ENCODE measurements at regions not wholly inside any gene's neighbourhood (a gene's known extent, or its start where the extent isn't known, plus 50 kb on each side); places are given as distances from the start of the nearest gene placed in this dataset.

DNA sequence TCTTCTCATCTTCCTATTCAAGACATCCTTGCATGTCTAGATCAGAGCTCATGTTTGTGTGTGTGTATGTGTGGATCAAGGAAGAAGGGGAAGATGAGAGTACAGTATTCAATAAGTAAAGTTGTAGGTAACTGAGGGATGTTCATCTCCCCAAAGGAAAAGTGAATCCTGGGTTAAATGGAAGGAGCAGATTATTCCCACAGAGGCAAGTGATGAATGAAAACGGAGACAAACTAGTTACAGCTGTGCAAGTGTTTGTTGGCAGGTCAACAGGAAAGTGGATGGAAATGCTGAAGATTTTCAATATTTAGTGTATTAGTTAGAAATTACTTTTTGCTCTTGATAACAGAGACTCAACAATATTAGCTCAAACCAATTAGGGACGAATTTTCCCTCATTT, 84.2 kb upstream of the PDZRN3 start:
- H3K4me1 ChIP-seq (ENCODE audit: control insufficient read depth, insufficient read depth, low read length) = peaks cover 14% of the 10 kb centered on the region
- no peak overlapping the region for H3K4me2 ChIP-seq (ENCODE audit: low read length)
- no peaks in the 10 kb centered on the region for H3K9me3 ChIP-seq (replicated peaks; ENCODE audit: low read length)
- no peak overlapping the region for H3K4me3 ChIP-seq (ENCODE audit: low read length)
- no peaks in the 10 kb centered on the region for H3K36me3 ChIP-seq (ENCODE audit: insufficient read depth, low read length)
- H3K27me3 ChIP-seq (ENCODE audit: control insufficient read depth, insufficient read depth, low read length) = no peaks in the 10 kb centered on the region
- H3K9ac ChIP-seq (ENCODE audit: low read depth, low read length) = no peak overlapping the region

DNA sequence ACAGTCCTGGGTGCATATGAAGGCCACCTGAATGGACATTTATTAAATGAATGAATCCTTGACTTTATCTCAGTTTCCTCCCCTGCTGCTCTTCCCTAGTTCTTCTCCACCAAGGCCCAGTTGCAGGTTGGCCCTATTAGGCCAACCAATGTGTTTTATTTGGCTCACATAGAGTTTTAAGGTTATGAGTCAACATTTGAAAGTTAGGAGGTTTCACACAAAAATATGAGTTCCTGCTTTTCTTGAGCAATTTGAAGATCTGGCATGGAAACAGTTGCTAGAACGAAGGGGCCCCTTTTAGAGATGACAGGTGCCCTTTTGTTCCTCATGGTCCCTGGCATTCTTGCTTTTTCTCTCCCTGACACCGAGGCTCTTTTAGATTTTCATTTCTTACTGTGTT, 83.0 kb upstream of the PDZRN3 start:
- no peaks in the 10 kb centered on the region for H3K36me3 ChIP-seq (ENCODE audit: insufficient read depth, low read length)
- no peak overlapping the region for H3K9ac ChIP-seq (ENCODE audit: low read depth, low read length)
- no peaks in the 10 kb centered on the region for H3K9me3 ChIP-seq (replicated peaks; ENCODE audit: low read length)
- H3K27me3 ChIP-seq (ENCODE audit: control insufficient read depth, insufficient read depth, low read length) = no peaks in the 10 kb centered on the region
- H3K4me3 ChIP-seq (ENCODE audit: low read length) = no peak overlapping the region
- no peak overlapping the region for H3K4me2 ChIP-seq (ENCODE audit: low read length)
- peaks cover 14% of the 10 kb centered on the region for H3K4me1 ChIP-seq (ENCODE audit: control insufficient read depth, insufficient read depth, low read length)

DNA sequence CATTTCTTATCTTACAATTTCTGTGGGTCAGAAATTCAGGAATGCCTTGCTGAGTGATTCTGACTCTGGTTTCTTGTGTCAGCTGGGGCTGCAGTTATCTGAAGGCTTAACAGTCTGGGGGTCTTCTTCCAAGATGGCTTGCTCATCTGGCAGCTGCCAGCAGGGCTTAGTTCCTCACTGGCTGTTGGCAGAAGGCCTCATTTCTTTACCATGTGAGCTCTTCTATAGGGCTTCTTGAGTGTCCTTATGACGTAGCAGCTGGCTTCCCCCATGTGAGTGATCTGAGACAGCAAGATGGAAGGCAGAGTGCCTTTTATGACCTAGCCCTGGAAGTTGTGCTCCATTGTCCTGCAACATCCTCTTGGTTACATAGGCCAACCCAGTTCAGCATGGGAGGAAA, 82.0 kb upstream of the PDZRN3 start:
- Histone ChIP-seq H3K36me3 (ENCODE audit: insufficient read depth, low read length) (no peaks in the 10 kb centered on the region), H3K4me1 (ENCODE audit: control insufficient read depth, insufficient read depth, low read length) (peaks cover 14% of the 10 kb centered on the region), H3K9ac (ENCODE audit: low read depth, low read length) (no peak overlapping the region), H3K27me3 (ENCODE audit: control insufficient read depth, insufficient read depth, low read length) (no peaks in the 10 kb centered on the region), H3K9me3 (replicated peaks; ENCODE audit: low read length) (no peaks in the 10 kb centered on the region), H3K4me2 (ENCODE audit: low read length) (no peak overlapping the region), H3K4me3 (ENCODE audit: low read length) (no peak overlapping the region)

DNA sequence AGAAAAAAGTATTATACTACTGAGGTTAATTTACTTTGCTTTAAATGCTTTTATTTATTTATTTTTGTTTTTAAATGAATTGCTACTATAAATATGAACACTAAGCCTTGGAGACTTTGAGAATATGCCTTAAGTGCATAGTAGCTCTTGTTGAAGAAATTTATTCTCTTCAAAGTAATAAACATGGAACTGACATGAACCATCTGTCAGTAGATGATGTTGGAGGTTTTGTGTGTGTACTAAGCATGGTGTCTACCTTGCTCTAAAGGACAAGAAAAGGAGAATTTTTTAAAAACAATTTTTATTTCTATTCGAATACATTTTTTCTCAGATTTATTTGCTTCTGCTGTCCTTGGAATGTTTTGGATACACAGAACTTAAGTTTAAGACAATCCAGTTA, 81.1 kb upstream of the PDZRN3 start:
- Histone ChIP-seq H3K4me3 (ENCODE audit: low read length) (no peak overlapping the region), H3K4me1 (ENCODE audit: control insufficient read depth, insufficient read depth, low read length) (peaks cover 14% of the 10 kb centered on the region), H3K9me3 (replicated peaks; ENCODE audit: low read length) (no peaks in the 10 kb centered on the region), H3K4me2 (ENCODE audit: low read length) (no peak overlapping the region), H3K36me3 (ENCODE audit: insufficient read depth, low read length) (no peaks in the 10 kb centered on the region), H3K27me3 (ENCODE audit: control insufficient read depth, insufficient read depth, low read length) (no peaks in the 10 kb centered on the region), H3K9ac (ENCODE audit: low read depth, low read length) (no peak overlapping the region)

DNA sequence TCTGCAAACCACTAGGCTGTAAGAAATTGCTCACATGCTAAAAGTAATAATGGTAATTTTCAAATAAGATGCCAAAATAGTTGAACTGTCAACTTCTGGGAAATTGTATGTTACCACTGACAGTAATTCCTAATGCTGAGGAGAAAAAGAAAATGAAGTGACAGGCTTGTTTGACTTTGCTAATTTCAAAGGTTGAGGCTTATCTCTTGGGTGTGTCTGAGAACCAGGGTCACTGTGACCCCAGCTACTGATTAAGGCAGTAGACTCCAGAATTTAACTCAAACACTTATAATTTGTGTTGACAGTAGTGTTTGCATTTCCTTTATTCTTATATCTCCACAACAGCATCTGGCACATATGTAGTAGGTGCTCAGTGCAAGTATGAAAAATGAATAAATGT, 74.6 kb upstream of the PDZRN3 start:
- H3K9ac ChIP-seq (ENCODE audit: low read depth, low read length) = no peak overlapping the region
- H3K27me3 ChIP-seq (ENCODE audit: control insufficient read depth, insufficient read depth, low read length) = no peaks in the 10 kb centered on the region
- no peaks in the 10 kb centered on the region for H3K4me1 ChIP-seq (ENCODE audit: control insufficient read depth, insufficient read depth, low read length)
- H3K9me3 ChIP-seq (replicated peaks; ENCODE audit: low read length) = no peaks in the 10 kb centered on the region
- H3K4me2 ChIP-seq (ENCODE audit: low read length) = no peak overlapping the region
- H3K36me3 ChIP-seq (ENCODE audit: insufficient read depth, low read length) = no peaks in the 10 kb centered on the region
- H3K4me3 ChIP-seq (ENCODE audit: low read length) = no peak overlapping the region

DNA sequence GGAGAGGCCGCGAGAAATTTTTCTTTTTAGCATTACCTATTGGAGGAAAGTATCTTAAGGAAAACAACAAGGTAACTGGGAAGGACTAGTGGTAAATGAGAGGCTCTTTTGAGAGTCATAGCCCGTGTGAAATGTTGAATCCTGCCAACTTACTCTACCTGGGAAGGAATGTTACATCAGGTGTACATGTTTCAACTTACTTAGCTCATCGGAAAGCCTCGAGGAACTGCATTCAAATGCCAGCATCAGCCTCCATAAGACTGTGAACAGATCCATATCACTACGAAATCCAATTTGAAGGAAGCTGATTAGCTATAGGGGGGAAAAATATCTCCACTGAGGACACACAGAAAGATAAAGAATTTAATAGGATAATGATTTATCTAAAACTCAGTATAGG, 72.3 kb upstream of the PDZRN3 start:
- H3K4me2 ChIP-seq (ENCODE audit: low read length) = no peak overlapping the region

DNA sequence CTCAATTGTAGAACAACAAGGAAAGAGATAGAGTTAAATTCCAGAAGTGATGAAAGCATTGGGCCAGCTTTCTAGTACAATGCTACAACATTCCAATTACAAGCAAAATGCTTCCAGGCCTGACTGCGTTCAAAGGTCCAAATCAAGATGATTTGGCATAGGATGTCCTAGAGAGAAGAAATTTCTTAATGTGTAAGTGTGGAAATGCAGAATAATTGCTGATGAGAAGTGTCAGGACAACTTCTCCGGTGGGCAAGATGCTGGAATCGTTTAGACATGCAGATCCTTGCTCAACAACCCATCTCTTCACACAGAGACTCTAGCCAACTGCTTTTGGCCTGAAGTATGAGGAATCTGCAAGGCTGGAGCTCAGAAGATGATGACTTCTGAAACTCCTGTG, 71.1 kb upstream of the PDZRN3 start:
- Histone ChIP-seq H3K36me3 (ENCODE audit: insufficient read depth, low read length) (no peaks in the 10 kb centered on the region), H3K9ac (ENCODE audit: low read depth, low read length) (no peak overlapping the region), H3K9me3 (replicated peaks; ENCODE audit: low read length) (no peaks in the 10 kb centered on the region), H3K27me3 (ENCODE audit: control insufficient read depth, insufficient read depth, low read length) (no peaks in the 10 kb centered on the region), H3K4me2 (ENCODE audit: low read length) (no peak overlapping the region), H3K4me1 (ENCODE audit: control insufficient read depth, insufficient read depth, low read length) (no peaks in the 10 kb centered on the region), H3K4me3 (ENCODE audit: low read length) (no peak overlapping the region)

More for the DNA sequence above, 72.3 kb upstream of the PDZRN3 start:
- Histone ChIP-seq H3K4me3 (ENCODE audit: low read length) (no peak overlapping the region), H3K4me1 (ENCODE audit: control insufficient read depth, insufficient read depth, low read length) (no peaks in the 10 kb centered on the region), H3K9ac (ENCODE audit: low read depth, low read length) (no peak overlapping the region), H3K9me3 (replicated peaks; ENCODE audit: low read length) (no peaks in the 10 kb centered on the region), H3K27me3 (ENCODE audit: control insufficient read depth, insufficient read depth, low read length) (no peaks in the 10 kb centered on the region), H3K36me3 (ENCODE audit: insufficient read depth, low read length) (no peaks in the 10 kb centered on the region)

DNA sequence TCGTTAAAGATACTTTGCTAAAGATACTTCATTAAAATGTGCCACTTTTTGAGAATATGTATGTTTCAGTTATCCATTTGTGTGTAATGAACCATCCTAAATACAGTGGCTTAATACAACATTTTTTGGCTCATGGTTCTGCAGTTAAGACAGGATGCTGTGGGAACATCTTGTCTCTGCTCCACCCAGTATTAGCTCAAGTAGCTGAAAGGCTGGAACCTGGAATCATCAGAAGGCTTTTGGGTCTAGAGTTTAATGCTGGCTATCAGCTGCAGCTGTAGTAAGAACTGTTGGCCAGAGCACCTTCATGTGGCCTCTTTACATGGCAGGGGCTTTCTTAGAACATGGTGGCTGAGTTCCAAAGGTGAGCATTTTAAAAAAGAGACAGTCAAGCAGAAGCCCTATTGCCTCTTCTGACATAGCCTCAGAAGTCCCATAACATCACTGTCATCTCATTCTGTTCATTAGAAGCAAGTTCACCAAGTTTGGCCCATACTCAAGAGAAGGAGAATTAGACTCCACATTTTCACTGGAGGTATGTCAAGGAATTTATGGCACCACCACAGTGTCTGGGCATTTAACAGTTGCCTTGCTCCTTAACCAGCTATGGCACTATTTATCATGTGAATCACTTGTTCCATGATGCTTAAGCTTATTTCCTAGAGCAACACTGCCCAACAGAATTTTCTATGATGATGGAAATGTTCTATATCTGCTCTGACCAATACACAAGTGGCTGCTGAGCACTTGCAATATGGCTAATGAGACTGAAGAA, 70.4 kb upstream of the PDZRN3 start:
- Histone ChIP-seq H3K27me3 (ENCODE audit: control insufficient read depth, insufficient read depth, low read length) (no peaks in the 10 kb centered on the region), H3K4me3 (ENCODE audit: low read length) (no peak overlapping the region), H3K4me2 (ENCODE audit: low read length) (no peak overlapping the region), H3K36me3 (ENCODE audit: insufficient read depth, low read length) (no peaks in the 10 kb centered on the region), H3K4me1 (ENCODE audit: control insufficient read depth, insufficient read depth, low read length) (no peaks in the 10 kb centered on the region), H3K9me3 (replicated peaks; ENCODE audit: low read length) (no peaks in the 10 kb centered on the region), H3K9ac (ENCODE audit: low read depth, low read length) (no peak overlapping the region)

DNA sequence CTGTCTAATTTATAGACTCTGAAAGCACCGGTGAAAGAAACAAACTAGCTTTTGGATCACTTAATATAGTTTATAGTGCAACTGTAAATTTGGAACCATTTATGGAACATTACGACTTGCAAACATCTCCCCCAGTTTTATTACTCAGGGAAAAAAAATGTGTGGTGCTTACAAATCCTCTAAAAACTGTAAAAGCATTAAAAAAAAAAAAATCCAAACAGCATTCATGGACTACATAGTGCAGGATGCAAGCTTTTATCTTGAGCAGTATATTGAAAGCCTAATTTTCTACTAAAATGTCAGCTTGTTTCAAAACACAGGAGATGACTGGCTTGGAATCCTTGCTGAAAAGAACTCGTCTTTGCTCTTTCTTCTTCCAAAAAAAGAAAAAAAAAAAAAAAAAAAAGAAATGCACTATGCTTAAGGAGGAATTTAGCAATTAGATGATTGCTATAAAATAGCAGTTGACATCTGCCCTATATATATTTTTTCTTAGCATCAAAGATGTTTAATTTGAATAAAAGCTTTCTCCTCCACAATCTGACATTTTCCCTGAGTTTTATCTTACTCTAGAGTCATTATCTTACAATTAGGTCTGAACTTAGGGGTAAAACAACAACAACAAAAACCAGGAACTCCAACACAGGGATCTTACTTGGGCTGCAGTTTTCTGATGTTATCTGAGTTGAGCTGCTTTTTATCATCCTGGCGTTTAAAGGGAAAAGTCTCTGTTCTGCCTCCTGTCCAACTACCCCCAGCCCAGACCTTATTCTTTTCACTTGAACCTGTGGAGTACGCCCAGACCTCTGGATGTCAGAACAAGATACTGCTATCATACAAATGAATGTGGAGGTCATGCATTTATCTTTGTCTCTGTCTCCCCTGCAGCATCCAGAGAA, 62.6 kb upstream of the PDZRN3 start:
- H3K9me3 ChIP-seq (replicated peaks; ENCODE audit: low read length) = no peaks in the 10 kb centered on the region
- no peak overlapping the region for H3K9ac ChIP-seq (ENCODE audit: low read depth, low read length)
- peaks cover 5% of the 10 kb centered on the region for H3K4me1 ChIP-seq (ENCODE audit: control insufficient read depth, insufficient read depth, low read length)
- H3K36me3 ChIP-seq (ENCODE audit: insufficient read depth, low read length) = no peaks in the 10 kb centered on the region
- no peak overlapping the region for H3K4me3 ChIP-seq (ENCODE audit: low read length)
- H3K27me3 ChIP-seq (ENCODE audit: control insufficient read depth, insufficient read depth, low read length) = no peaks in the 10 kb centered on the region
- H3K4me2 ChIP-seq (ENCODE audit: low read length) = no peak overlapping the region

DNA sequence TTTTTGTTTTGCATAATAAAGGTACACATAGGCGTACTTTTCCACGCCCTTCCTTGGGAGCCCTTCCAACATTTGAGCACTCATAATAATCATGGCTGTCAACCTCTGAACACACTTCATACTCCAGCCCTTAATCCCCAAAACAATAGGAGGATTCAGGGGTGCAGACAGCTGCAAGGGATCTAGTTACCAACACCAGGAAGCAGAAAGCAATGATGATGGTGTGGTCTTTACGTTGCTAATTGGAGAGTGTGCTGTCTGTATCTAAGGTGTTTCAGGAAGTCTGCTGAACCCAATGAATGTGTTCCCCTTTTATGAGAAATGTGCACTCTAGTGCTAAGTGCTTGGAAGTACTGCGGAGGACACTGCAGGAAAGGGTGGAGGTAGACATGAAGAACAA, 60.3 kb upstream of the PDZRN3 start:
- no peak overlapping the region for H3K4me2 ChIP-seq (ENCODE audit: low read length)
- H3K36me3 ChIP-seq (ENCODE audit: insufficient read depth, low read length) = no peaks in the 10 kb centered on the region
- no peak overlapping the region for H3K9ac ChIP-seq (ENCODE audit: low read depth, low read length)
- no peaks in the 10 kb centered on the region for H3K9me3 ChIP-seq (replicated peaks; ENCODE audit: low read length)
- peaks cover 21% of the 10 kb centered on the region for H3K4me1 ChIP-seq (ENCODE audit: control insufficient read depth, insufficient read depth, low read length)
- no peak overlapping the region for H3K4me3 ChIP-seq (ENCODE audit: low read length)
- no peaks in the 10 kb centered on the region for H3K27me3 ChIP-seq (ENCODE audit: control insufficient read depth, insufficient read depth, low read length)

DNA sequence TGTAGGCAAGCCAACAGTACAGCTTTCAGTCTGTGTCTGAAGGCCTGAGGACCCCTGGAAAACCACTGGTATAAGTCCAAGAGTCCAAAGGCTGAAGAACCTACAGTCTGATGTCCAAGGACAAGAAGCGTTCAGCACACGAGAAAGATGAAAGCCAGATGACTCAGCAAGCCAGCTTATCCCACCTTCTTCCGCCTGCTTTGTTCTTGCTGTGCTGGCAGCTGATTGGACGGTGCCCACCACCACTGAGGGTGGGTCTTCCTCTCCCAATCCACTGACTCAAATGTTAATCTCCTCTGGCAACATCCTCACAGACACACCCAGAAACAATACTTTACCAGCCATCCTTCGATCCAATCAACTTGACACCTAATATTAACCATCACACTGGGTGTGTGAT, 59.0 kb upstream of the PDZRN3 start:
- peaks cover 21% of the 10 kb centered on the region for H3K4me1 ChIP-seq (ENCODE audit: control insufficient read depth, insufficient read depth, low read length)

More for the DNA sequence above, 59.0 kb upstream of the PDZRN3 start:
- H3K27me3 ChIP-seq (ENCODE audit: control insufficient read depth, insufficient read depth, low read length) = no peaks in the 10 kb centered on the region
- no peak overlapping the region for H3K4me2 ChIP-seq (ENCODE audit: low read length)
- no peaks in the 10 kb centered on the region for H3K36me3 ChIP-seq (ENCODE audit: insufficient read depth, low read length)
- no peak overlapping the region for H3K4me3 ChIP-seq (ENCODE audit: low read length)
- H3K9ac ChIP-seq (ENCODE audit: low read depth, low read length) = no peak overlapping the region
- no peaks in the 10 kb centered on the region for H3K9me3 ChIP-seq (replicated peaks; ENCODE audit: low read length)
